Amniotic epithelial cell (primary cell): ENCODE measurements at regions not wholly inside any gene's neighbourhood (a gene's known extent, or its start where the extent isn't known, plus 50 kb on each side); places are given as distances from the start of the nearest gene placed in this dataset.

Experiments
- DNase-seq: peaks from one replicate; pipeline ENCODE4 v3.0.0-alpha.2; 2010; ENCODE audit warnings: low read depth

DNA sequence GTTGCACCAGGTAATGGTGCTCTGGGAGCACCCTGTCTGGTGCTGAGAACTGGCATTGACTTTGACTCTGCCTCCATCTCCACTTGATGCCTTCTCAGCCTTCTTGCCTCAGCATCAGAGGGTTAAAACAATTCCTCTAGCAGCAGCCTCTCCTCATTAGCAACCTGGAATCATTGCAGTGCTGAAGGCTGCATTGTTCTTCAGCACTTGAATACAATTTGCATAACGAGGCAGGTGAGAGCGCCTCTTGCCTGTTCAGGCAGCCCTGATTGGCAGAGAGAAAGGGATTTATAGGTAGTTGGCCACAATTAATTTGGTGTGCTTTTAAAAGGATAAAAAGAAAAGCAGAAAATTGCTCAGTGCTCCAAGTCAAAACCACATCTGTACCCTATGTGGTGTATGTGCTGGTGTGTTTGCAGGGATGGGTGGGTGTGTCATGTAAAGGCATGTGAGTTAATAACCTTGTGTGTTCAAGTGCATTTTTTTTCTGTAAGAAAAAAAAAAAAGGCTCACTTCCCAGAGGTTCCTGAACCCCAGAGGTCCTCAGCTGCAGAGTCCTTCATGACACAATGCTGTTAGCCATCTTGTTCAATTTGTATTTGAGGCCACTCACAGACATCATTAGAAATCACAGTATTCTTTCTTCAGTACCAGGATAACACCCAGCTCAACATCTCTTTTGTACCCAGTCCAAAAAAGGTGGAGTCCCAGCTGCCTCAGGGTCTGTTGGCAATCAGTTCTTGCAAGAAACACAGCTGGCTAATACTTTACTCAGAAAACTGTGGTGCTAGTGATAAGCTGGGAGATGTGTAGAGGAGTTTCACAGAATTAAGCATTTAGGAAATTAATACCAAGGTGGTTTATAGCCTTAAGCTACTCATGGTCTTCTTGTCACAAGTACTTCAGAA, 385.6 kb downstream of the GRIN2B start:
- DNase-seq: no peak

DNA sequence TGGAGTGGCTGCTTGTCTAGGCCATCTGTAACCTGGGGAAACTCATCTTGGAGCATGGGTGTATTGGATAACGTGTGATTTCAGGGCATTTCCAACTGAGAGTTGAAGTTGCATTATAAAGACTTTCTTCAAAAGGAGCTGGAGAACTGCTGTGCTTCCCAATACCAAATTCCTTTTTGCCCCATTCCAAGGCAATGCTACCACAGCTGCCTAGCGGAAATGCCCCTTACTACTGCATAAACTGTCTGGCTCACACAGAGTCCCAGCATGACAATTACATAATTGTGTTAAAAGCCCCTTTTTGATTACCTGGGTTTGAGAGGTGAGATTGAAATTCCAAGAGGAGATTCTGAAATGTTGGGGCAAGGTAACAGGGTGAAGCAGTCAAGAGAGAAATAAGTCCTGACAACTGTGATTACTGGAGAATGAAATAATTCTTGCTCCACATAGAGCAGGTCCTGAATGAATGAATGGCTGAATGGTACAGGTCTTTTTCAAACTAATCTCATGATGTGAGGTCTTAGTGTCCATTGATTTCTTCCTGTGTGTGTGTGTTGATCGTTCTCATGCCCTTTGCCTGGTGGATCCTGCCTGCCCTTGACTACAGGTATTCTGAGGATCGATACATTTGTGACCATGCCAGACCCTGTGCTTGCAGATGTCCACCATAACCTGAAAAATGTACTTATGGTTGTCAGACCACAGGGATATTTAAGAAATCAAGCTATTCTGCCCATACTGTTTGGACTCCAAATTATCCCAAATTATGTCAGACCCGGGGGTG, 386.5 kb downstream of the GRIN2B start:
- DNase-seq: no peak

GRCh38 chr12:13592063-13592942, 389.1 kb downstream of the GRIN2B start:
- DNase-seq: no peak

DNA sequence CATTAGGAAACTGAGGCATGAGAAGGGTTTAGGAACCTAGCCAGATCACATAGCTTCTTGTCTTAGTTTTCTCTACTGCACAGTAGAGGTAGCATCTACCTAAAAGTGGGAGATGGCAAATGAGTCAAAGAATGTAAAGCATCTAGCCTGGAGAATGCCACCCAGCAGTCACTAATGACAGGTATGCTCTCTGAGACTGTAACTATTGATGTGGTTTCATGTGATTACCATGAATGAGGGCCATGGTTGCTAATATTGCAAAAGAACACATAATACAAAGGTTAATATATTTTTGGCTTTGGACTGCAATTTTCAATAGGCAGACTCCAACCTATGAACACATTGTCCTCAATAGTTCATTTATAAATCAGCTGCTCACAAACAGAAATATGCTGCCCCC, 389.9 kb downstream of the GRIN2B start:
- DNase-seq: no peak

- no peak for DNase-seq
Measured at GRCh38 chr12:13591059-13591458, 390.3 kb downstream of the GRIN2B start.

GRCh38 chr12:13588574-13588973, 392.0 kb downstream of the EMP1 start:
- no peak for DNase-seq

GRCh38 chr12:13587721-13588390, 391.3 kb downstream of the EMP1 start:
- DNase-seq: no peak

- no peak for DNase-seq
Measured at GRCh38 chr12:13586361-13586760, 389.8 kb downstream of the EMP1 start.

- no peak for DNase-seq
Measured at GRCh38 chr12:13584541-13584940, 388.0 kb downstream of the EMP1 start.

GRCh38 chr12:13583630-13584029, 387.1 kb downstream of the EMP1 start:
- DNase-seq: no peak

- DNase-seq: no peak
Measured at GRCh38 chr12:13582421-13582820, 385.9 kb downstream of the EMP1 start.

GRCh38 chr12:13581031-13581430, 384.5 kb downstream of the EMP1 start:
- no peak for DNase-seq

DNA sequence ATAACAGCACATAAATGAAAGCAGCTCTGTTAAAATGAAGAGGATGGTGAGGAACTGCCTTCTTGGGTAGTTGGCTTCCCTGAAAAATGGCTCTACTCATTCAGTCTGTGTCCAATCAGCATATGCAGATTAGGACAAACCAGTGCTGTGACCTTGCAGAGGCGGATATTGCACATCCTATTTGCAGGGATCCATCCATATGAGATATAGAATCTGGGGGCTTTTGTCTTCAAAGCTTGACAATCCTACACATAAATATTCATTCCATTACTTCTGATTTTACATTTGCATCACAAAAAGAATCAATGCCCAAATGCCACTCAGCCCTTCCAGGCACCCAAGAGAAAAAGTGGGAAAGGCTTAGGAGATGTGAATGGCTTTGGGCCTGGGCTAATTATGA, 383.7 kb downstream of the EMP1 start:
- DNase-seq: no peak

GRCh38 chr12:13576935-13577500, 380.5 kb downstream of the EMP1 start:
- DNase-seq: no peak

GRCh38 chr12:13573698-13574321, 377.3 kb downstream of the EMP1 start:
- DNase-seq: peak; percentile 47

GRCh38 chr12:13571035-13571434, 374.5 kb downstream of the EMP1 start:
- no peak for DNase-seq

DNA sequence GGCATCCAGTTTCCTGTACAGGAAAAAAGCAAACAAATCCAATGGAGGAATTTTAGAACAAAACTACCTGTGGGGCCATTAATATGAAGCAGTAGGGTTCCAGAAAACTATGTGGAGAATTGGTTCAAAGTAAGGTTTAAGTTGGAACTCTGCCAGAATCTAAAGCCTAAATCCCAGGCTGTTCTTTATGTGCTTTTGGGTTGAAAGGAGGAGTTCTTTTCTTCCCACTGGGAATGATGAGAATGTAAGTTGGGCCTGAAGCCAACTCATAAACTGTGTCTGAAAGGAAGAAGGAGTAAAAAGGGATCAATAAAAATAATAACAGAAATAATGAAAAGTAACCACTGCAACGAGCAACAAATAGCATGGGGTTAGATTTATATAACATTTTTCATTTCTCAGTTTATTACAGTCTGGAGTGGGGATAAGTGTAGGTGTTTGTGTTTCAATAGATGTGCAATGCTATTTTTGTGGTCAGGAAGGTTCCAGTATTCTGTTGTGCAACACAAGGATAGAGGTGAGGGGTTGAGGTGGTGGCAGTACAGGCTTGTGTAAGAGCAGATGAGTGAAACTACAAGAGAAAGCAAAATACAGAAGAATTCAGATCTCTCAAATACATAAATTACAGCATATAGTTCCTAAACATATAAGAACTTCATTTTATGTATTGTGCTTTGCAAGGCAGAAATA, 373.6 kb downstream of the EMP1 start:
- DNase-seq: peak; percentile 3

GRCh38 chr12:13566292-13566691, 369.8 kb downstream of the EMP1 start:
- DNase-seq: no peak

DNA sequence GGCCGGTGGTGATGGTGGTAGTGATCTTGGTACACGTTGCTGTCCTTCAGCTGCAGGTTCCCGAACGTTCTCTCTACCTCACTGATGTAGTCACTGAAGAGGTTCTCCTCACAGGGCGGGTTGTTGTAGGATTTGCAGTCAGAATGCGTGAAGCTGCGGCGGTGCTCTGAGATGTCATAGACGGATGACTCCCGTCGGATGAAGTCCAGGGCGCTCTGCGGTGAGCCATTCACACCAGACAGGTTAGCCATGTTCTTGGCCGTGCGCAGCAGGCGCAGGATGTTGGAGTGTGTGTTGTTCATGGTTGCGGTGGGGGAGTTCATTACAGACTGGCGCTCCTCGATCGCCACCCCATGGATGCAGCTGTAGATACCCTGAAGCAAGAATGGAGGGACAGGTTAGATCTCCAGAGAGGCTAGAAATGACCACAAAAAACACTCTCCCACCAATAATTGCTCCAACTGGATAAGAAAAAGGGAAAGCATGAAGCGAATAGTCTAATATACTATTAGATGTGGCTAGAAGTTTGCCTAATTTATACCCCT, 367.8 kb downstream of the EMP1 start:
- DNase-seq: no peak

DNA sequence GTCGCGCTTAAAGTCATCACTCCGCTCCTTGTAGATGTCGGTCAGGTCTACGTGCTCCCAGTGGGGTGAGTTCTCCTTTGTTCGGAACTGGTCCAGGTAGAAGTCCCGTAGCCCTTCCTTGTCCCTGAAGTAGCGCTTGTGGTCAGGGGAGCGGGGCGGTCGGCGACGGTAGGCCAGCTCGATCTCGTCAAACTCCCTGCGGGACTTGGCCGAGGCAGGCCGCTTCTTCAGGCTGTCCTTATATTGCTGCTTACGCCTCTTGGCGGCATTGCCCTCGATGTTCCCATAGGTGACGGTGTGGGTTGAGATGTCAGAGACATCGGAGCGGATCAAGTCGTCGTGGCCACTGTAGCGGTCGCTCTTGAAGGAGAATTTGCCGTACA, 367.2 kb downstream of the EMP1 start:
- DNase-seq: no peak
